Kidney epithelial cell (primary cell): ENCODE measurements at regions not wholly inside any gene's neighbourhood (a gene's known extent, or its start where the extent isn't known, plus 50 kb on each side); places are given as distances from the start of the nearest gene placed in this dataset.

Experiments
- DNase-seq: peaks from one replicate; pipeline ENCODE4 v3.0.0-alpha.2; 2010; ENCODE audit warnings: low read depth
- H3K27me3 ChIP-seq: 2 replicates; pipeline ENCODE4 v1.6.0; 2011; ENCODE audit warnings: low read length; ENCODE audit not compliant: control insufficient read depth, insufficient read depth
- H3K36me3 ChIP-seq: 2 replicates; pipeline ENCODE4 v1.5.1; 2011; ENCODE audit warnings: low read length; ENCODE audit not compliant: control insufficient read depth, insufficient read depth
- H3K4me3 ChIP-seq: 2 replicates; pipeline ENCODE4 v1.5.1; 2011; ENCODE audit warnings: low read depth, mild to moderate bottlenecking, control low read depth, low read length
- CTCF ChIP-seq: IDR thresholded peaks from 2 replicates; pipeline ENCODE4 v1.5.1; 2011; ENCODE audit warnings: mild to moderate bottlenecking, moderate library complexity, low read length, control low read depth, inconsistent platforms; ENCODE audit not compliant: insufficient read depth, poor library complexity, severe bottlenecking

DNA sequence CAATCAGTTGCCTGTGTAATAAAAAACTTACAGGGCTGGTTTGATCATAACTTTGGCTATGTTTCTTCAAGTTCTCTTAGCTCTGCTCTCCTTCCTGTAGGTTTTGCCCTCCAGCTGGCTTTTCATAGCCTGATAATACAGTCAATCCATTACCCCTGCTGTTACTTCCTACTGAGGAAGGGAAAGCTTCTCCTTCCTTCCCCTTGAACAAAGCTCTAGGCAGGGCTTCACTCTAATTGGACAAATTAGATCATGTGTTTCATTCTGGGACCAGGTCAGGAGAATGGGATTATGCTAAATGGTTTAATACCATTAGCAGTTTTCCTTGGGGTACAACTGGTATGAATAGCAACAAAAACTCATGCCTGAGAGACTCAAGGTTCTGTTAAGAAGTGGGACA lies 106.8 kb upstream of the MCHR2 start:
- TF ChIP-seq CTCF: no peak
- H3K36me3 ChIP-seq: no peaks in the 10 kb centered on the region
- H3K27me3 ChIP-seq: peaks cover 2% of the 10 kb centered on the region
- DNase-seq: no peak
- no peak overlapping the region for H3K4me3 ChIP-seq

- peak; percentile 32 for TF ChIP-seq CTCF
- Histone ChIP-seq H3K27me3 (peaks cover 2% of the 10 kb centered on the region), H3K4me3 (no peak overlapping the region), H3K36me3 (no peaks in the 10 kb centered on the region)
- DNase-seq: no peak
These were observed 105.4 kb upstream of the MCHR2 start for GRCh38 chr6:100099189-100100074.

DNA sequence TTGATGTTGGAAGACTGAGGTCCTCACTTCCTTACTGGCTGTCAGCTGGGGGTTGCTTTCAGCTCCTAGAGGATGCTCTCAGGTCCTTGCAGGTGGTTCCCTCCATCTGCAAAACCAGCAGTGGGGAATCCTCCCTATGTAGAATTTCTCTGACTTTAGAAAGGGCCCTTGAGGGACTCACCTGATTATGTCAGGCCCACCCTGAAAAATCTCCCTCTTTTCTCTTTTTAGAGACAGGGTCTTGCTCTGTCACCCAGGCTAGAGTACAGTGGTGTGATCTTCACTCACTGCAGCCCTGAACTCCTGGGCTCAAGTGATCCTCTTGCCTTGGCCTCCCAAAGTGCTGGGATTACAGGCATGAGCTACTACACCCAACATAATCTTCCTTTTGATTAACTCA lies 102.9 kb upstream of the MCHR2 start:
- H3K36me3 ChIP-seq: no peaks in the 10 kb centered on the region
- no peak overlapping the region for H3K4me3 ChIP-seq
- DNase-seq: no peak
- TF ChIP-seq CTCF: no peak
- H3K27me3 ChIP-seq: peaks cover 4% of the 10 kb centered on the region

DNA sequence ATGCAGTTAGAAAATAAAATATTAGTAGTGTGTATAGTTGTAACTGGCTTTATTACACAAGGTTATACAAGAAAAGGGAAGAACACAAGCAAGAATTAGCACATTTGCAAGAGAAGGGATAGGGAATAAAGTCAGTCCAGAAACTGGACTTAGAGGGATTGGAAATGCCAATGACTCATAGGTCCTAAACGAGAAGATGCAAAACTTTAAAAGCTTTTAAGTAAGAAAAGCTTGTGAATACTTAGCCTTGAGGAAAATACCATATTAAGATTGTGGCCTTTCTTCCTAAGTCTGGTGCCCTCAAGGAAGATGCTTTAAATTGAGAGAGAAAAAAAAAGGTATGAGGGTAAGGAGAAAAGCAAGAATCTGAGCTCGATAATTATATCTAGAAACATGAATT lies 102.3 kb upstream of the MCHR2 start:
- H3K36me3 ChIP-seq: no peaks in the 10 kb centered on the region
- no peak for DNase-seq
- TF ChIP-seq CTCF: no peak
- peaks cover 4% of the 10 kb centered on the region for H3K27me3 ChIP-seq
- no peak overlapping the region for H3K4me3 ChIP-seq

- no peak for TF ChIP-seq CTCF
- no peak for DNase-seq
- Histone ChIP-seq H3K4me3 (no peak overlapping the region), H3K36me3 (no peaks in the 10 kb centered on the region), H3K27me3 (peaks cover 2% of the 10 kb centered on the region)
These were observed 99.4 kb upstream of the MCHR2 start for GRCh38 chr6:100093405-100093804.

GRCh38 chr6:100088009-100088408 lies 94.0 kb upstream of the MCHR2 start:
- Histone ChIP-seq H3K27me3 (no peaks in the 10 kb centered on the region), H3K4me3 (no peak overlapping the region), H3K36me3 (no peaks in the 10 kb centered on the region)
- no peak for TF ChIP-seq CTCF
- DNase-seq: no peak
